Astrocyte (in vitro differentiated cells and primary cell): ENCODE measurements at regions not wholly inside any gene's neighbourhood (a gene's known extent, or its start where the extent isn't known, plus 50 kb on each side); places are given as distances from the start of the nearest gene placed in this dataset.

ENCODE experiments used
- DNase-seq: peaks from one replicate; pipeline ENCODE4 v3.0.0-alpha.2; 2010; ENCODE audit warnings: low read depth
- FAIRE-seq: peaks from 2 replicates; lab custom pipeline; 2011; peaks lifted over from hg19 to GRCh38; lab: Jason Lieb, UNC
- H2AFZ ChIP-seq: 2 replicates; pipeline ENCODE4 v1.6.0; 2012; ENCODE audit warnings: low read depth, low read length, inconsistent platforms
- H3K27ac ChIP-seq: 2 replicates; pipeline ENCODE4 v1.5.1; 2011; ENCODE audit warnings: low read depth, low read length, inconsistent platforms
- H3K27me3 ChIP-seq: 2 replicates; pipeline ENCODE4 v1.6.0; 2011; ENCODE audit warnings: low read length, inconsistent platforms; ENCODE audit not compliant: insufficient read depth
- H3K36me3 ChIP-seq: 2 replicates; pipeline ENCODE4 v1.5.1; 2011; ENCODE audit warnings: low read length, inconsistent platforms; ENCODE audit not compliant: insufficient read depth
- H3K4me1 ChIP-seq: 2 replicates; pipeline ENCODE4 v1.5.1; 2011; ENCODE audit warnings: low read length, inconsistent platforms; ENCODE audit not compliant: insufficient read depth
- H3K4me2 ChIP-seq: 2 replicates; pipeline ENCODE4 v1.6.0; 2012; ENCODE audit warnings: low read length, inconsistent platforms
- H3K4me3 ChIP-seq: 2 replicates; pipeline ENCODE4 v1.5.1; 2011; ENCODE audit warnings: low read depth, mild to moderate bottlenecking, low read length, inconsistent platforms; ENCODE audit not compliant: insufficient read depth
- H3K79me2 ChIP-seq: 2 replicates; pipeline ENCODE4 v1.6.0; 2012; ENCODE audit warnings: mild to moderate bottlenecking, low read length, inconsistent platforms; ENCODE audit not compliant: insufficient read depth
- H3K9ac ChIP-seq: 2 replicates; pipeline ENCODE4 v1.6.0; 2012; ENCODE audit warnings: mild to moderate bottlenecking, low read length, inconsistent platforms
- H3K9me3 ChIP-seq: 2 replicates; pipeline ENCODE4 v1.5.1; 2012; ENCODE audit warnings: low read depth, mild to moderate bottlenecking, low read length, inconsistent platforms; ENCODE audit not compliant: insufficient read depth
- H4K20me1 ChIP-seq: 2 replicates; pipeline ENCODE4 v1.6.0; 2012; ENCODE audit warnings: low read length, inconsistent platforms; ENCODE audit not compliant: insufficient read depth
- H3K27ac Mint-ChIP-seq: one replicate; pipeline ENCODE4 v1.8.0; 2021; ENCODE audit warnings: mild to moderate bottlenecking, mixed read lengths; ENCODE audit not compliant: unreplicated experiment
- H3K27me3 Mint-ChIP-seq: one replicate; pipeline ENCODE4 v1.8.0; 2021; ENCODE audit warnings: low read depth, mixed read lengths; ENCODE audit not compliant: unreplicated experiment
- H3K36me3 Mint-ChIP-seq: one replicate; pipeline ENCODE4 v1.8.0; 2021; ENCODE audit warnings: low read depth, mixed read lengths; ENCODE audit not compliant: unreplicated experiment
- H3K4me1 Mint-ChIP-seq: one replicate; pipeline ENCODE4 v1.8.0; 2021; ENCODE audit warnings: low read depth, mixed read lengths; ENCODE audit not compliant: unreplicated experiment
- H3K4me3 Mint-ChIP-seq: one replicate; pipeline ENCODE4 v1.8.0; 2021; ENCODE audit warnings: mild to moderate bottlenecking, moderate library complexity, mixed read lengths; ENCODE audit not compliant: unreplicated experiment
- H3K9me3 Mint-ChIP-seq: one replicate; pipeline ENCODE4 v1.8.0; 2021; ENCODE audit warnings: mild to moderate bottlenecking, mixed read lengths; ENCODE audit not compliant: unreplicated experiment
- CTCF ChIP-seq: IDR thresholded peaks from 2 replicates; pipeline ENCODE4 v1.5.1; 2011; ENCODE audit warnings: low read depth, mild to moderate bottlenecking, inconsistent platforms, low read length, moderate library complexity; ENCODE audit not compliant: insufficient read depth
- EZH2 ChIP-seq: IDR thresholded peaks from 2 replicates; pipeline ENCODE4 v1.6.1; 2012; ENCODE audit warnings: mild to moderate bottlenecking, low read length, inconsistent platforms; ENCODE audit not compliant: insufficient read depth

GRCh38 chr4:23213198-23213597 lies 520.5 kb downstream of the GBA3 start:
- Mint-ChIP-seq H3K27me3 (no peaks in the 10 kb centered on the region), H3K27ac (no peak overlapping the region)
- FAIRE-seq: no peak

GRCh38 chr4:23212558-23212957 lies 519.8 kb downstream of the GBA3 start:
- Histone ChIP-seq H2AFZ (no peak overlapping the region), H3K4me3 (no peak overlapping the region), H3K36me3 (no peaks in the 10 kb centered on the region), H3K79me2 (no peaks in the 10 kb centered on the region), H3K4me2 (no peak overlapping the region), H3K9me3 (no peaks in the 10 kb centered on the region), H3K27me3 (no peaks in the 10 kb centered on the region), H3K4me1 (no peaks in the 10 kb centered on the region), H4K20me1 (no peaks in the 10 kb centered on the region), H3K27ac (no peak overlapping the region), H3K9ac (no peak overlapping the region)
- no peaks in the 10 kb centered on the region for H3K27me3 Mint-ChIP-seq
- H3K4me3 Mint-ChIP-seq: no peak overlapping the region
- TF ChIP-seq EZH2: no peak
- TF ChIP-seq CTCF: no peak
- H3K36me3 Mint-ChIP-seq: no peaks in the 10 kb centered on the region
- peak; percentile 12 for DNase-seq
- H3K4me1 Mint-ChIP-seq: no peaks in the 10 kb centered on the region
- no peak overlapping the region for H3K27ac Mint-ChIP-seq
- peaks cover 2% of the 10 kb centered on the region for H3K9me3 Mint-ChIP-seq
- FAIRE-seq: no peak

More at GRCh38 chr4:23213198-23213597, 520.5 kb downstream of the GBA3 start:
- Histone ChIP-seq H4K20me1 (no peaks in the 10 kb centered on the region), H3K4me1 (no peaks in the 10 kb centered on the region), H2AFZ (no peak overlapping the region), H3K27me3 (no peaks in the 10 kb centered on the region), H3K9ac (no peak overlapping the region), H3K36me3 (no peaks in the 10 kb centered on the region), H3K27ac (no peak overlapping the region), H3K4me2 (no peak overlapping the region), H3K4me3 (no peak overlapping the region), H3K79me2 (no peaks in the 10 kb centered on the region), H3K9me3 (no peaks in the 10 kb centered on the region)
- no peaks in the 10 kb centered on the region for H3K36me3 Mint-ChIP-seq
- H3K4me1 Mint-ChIP-seq: no peaks in the 10 kb centered on the region
- DNase-seq: peak; percentile 68
- TF ChIP-seq CTCF (no peak), EZH2 (no peak)
- no peaks in the 10 kb centered on the region for H3K9me3 Mint-ChIP-seq
- no peak overlapping the region for H3K4me3 Mint-ChIP-seq

GRCh38 chr4:23207059-23207458 lies 514.3 kb downstream of the GBA3 start:
- H3K36me3 ChIP-seq: no peaks in the 10 kb centered on the region
- no peaks in the 10 kb centered on the region for H3K36me3 Mint-ChIP-seq
- no peaks in the 10 kb centered on the region for H4K20me1 ChIP-seq
- peaks cover 9% of the 10 kb centered on the region for H3K9me3 Mint-ChIP-seq
- H3K79me2 ChIP-seq: no peaks in the 10 kb centered on the region
- DNase-seq (no peak), FAIRE-seq (no peak)
- no peak overlapping the region for H3K9ac ChIP-seq
- H3K4me1 ChIP-seq: no peaks in the 10 kb centered on the region
- H3K27me3 Mint-ChIP-seq: no peaks in the 10 kb centered on the region
- H3K9me3 ChIP-seq: no peaks in the 10 kb centered on the region
- TF ChIP-seq EZH2 (no peak), CTCF (no peak)
- no peak overlapping the region for H3K27ac ChIP-seq
- no peaks in the 10 kb centered on the region for H3K4me1 Mint-ChIP-seq
- H3K4me3 Mint-ChIP-seq: no peak overlapping the region
- H3K27me3 ChIP-seq: no peaks in the 10 kb centered on the region
- no peak overlapping the region for H2AFZ ChIP-seq
- H3K4me3 ChIP-seq: no peak overlapping the region
- no peak overlapping the region for H3K27ac Mint-ChIP-seq
- no peak overlapping the region for H3K4me2 ChIP-seq
